ENCODE measurements at regions not wholly inside any gene's neighbourhood (a gene's known extent, or its start where the extent isn't known, plus 50 kb on each side); places are given as distances from the start of the nearest gene placed in this dataset.

GRCh38 chr1:38210021-38210894 lies 163.7 kb upstream of the POU3F1 start:
- H3K27ac Mint-ChIP-seq, result no peak overlapping the region
- no peaks in the 10 kb centered on the region for H3F3A ChIP-seq (replicated peaks; ENCODE audit: low read depth)
- H3K4me1 Mint-ChIP-seq, result peaks cover 7% of the 10 kb centered on the region
- H2AFZ ChIP-seq, result no peak overlapping the region
- no peak for ATAC-seq
- DNase-seq (ENCODE audit: low spot score), result no peak
- no peak overlapping the region for H3K27ac ChIP-seq (ENCODE audit: low read depth)
- H3K9me3 Mint-ChIP-seq, result no peaks in the 10 kb centered on the region
- no peak overlapping the region for H3K4me3 ChIP-seq
- no peaks in the 10 kb centered on the region for H3K36me3 Mint-ChIP-seq (ENCODE audit: low read depth)
- no peaks in the 10 kb centered on the region for H3K4me1 ChIP-seq (ENCODE audit: insufficient read depth)
- H3K4me2 ChIP-seq, result no peak overlapping the region
- no peaks in the 10 kb centered on the region for H3K79me2 ChIP-seq (replicated peaks; ENCODE audit: insufficient read depth)
- no peaks in the 10 kb centered on the region for H3K27me3 ChIP-seq (ENCODE audit: insufficient read depth)
- peaks cover 19% of the 10 kb centered on the region for H3K27me3 Mint-ChIP-seq (ENCODE audit: insufficient read depth, low read depth, poor library complexity)
- H3K9me2 ChIP-seq (ENCODE audit: insufficient read depth), result no peaks in the 10 kb centered on the region
- no peaks in the 10 kb centered on the region for H3K36me3 ChIP-seq (ENCODE audit: insufficient read depth)
- no peak overlapping the region for H3K4me3 Mint-ChIP-seq
- H4K20me1 ChIP-seq (replicated peaks; ENCODE audit: insufficient read depth), result no peaks in the 10 kb centered on the region
- TF ChIP-seq REST (IDR thresholded peaks at IDR 0.05; ENCODE audit: unreplicated experiment), result no peak
- no peak for TF ChIP-seq CTCF (conservative IDR thresholded peaks at IDR 0.05; ENCODE audit: low read depth in 2 of 2)
- no peak for TF ChIP-seq ETS1 (IDR thresholded peaks at IDR 0.05)
- no peak for TF ChIP-seq EZH2 (IDR thresholded peaks at IDR 0.05; ENCODE audit: low read depth, unreplicated experiment)
- TF ChIP-seq ZNF462 (CRISPR knock-in tag; IDR thresholded peaks at IDR 0.05), result no peak
- no peak for TF ChIP-seq POLR2AphosphoS5 (IDR thresholded peaks at IDR 0.05; ENCODE audit: low read depth)
- TF ChIP-seq STAT1 (IDR thresholded peaks at IDR 0.05; ENCODE audit: unreplicated experiment), result no peak
- no peak for TF ChIP-seq ZNF114 (CRISPR knock-in tag; IDR thresholded peaks at IDR 0.05)
- no peak for TF ChIP-seq EZH2phosphoT487 (IDR thresholded peaks at IDR 0.05; ENCODE audit: unreplicated experiment)
- TF ChIP-seq JUNB (IDR thresholded peaks at IDR 0.05; ENCODE audit: unreplicated experiment), result no peak
- no peak for TF ChIP-seq NANOG (IDR thresholded peaks at IDR 0.05; ENCODE audit: borderline replicate concordance)
- TF ChIP-seq ZNF331 (CRISPR knock-in tag; IDR thresholded peaks at IDR 0.05; ENCODE audit: low read depth), result no peak
- TF ChIP-seq CREB1 (CRISPR knock-in tag; IDR thresholded peaks at IDR 0.05; ENCODE audit: low read depth), result no peak

All from GM23338 (cell line).